Testis (tissue), 2 donors: ENCODE measurements at regions not wholly inside any gene's neighbourhood (a gene's known extent, or its start where the extent isn't known, plus 50 kb on each side); places are given as distances from the start of the nearest gene placed in this dataset.

Experiments
- DNase-seq: peaks from one replicate; pipeline ENCODE4 v3.0.0-alpha.2; 2019
- H3K27ac ChIP-seq, 2 donors: fragments of 200-600 bp; sonication (generic); one replicate each; pipeline ENCODE4 v1.5.1; 2019
- H3K27me3 ChIP-seq: fragments of 200-600 bp; sonication (generic); one replicate; pipeline ENCODE4 v1.5.1; 2019
- H3K36me3 ChIP-seq: fragments of 200-600 bp; sonication (generic); one replicate; pipeline ENCODE4 v1.5.1; 2017; ENCODE audit warnings: low read depth; ENCODE audit errors: missing control alignments
- H3K4me1 ChIP-seq: fragments of 200-600 bp; sonication (generic); one replicate; pipeline ENCODE4 v1.5.1; 2019
- H3K4me3 ChIP-seq, 2 donors: fragments of 200-600 bp; sonication (generic); one replicate each; pipeline ENCODE4 v1.5.1; 2017 to 2019
- H3K9me3 ChIP-seq: fragments of 200-600 bp; sonication (generic); one replicate; pipeline ENCODE4 v1.5.1; 2017
- POLR2A ChIP-seq: fragments of 450-650 bp; IDR thresholded peaks from one replicate; pipeline ENCODE4 v1.6.1; 2017; ENCODE audit warnings: antibody characterized with exemption, mild to moderate bottlenecking, moderate library complexity
- WGBS, 2 donors: methylation state at CpG; one replicate each; pipeline ENCODE4 v1.1.5; 2018; 5-methylcytosine and 5-hydroxymethylcytosine counted together
- intact Hi-C: fragments of 100-400 bp; cut with DNase I; formaldehyde crosslinking; loops from one replicate; pipeline ENCODE4 v1.15.1; 2023; ENCODE audit warnings: low total_unique reads
- TF ChIP-seq, protein P1 (sequence below), 3 experiments: fragments of 450-650 bp in 2 of 3; fragments of 200-600 bp in 1 of 3; sonication (generic) in 1 of 3; IDR thresholded peaks; one replicate each; pipeline ENCODE4 v1.5.1; 2016 to 2019; ENCODE audit warnings: antibody characterized with exemption in 3 of 3, mild to moderate bottlenecking in 2 of 3, moderate library complexity in 1 of 3

DNA sequence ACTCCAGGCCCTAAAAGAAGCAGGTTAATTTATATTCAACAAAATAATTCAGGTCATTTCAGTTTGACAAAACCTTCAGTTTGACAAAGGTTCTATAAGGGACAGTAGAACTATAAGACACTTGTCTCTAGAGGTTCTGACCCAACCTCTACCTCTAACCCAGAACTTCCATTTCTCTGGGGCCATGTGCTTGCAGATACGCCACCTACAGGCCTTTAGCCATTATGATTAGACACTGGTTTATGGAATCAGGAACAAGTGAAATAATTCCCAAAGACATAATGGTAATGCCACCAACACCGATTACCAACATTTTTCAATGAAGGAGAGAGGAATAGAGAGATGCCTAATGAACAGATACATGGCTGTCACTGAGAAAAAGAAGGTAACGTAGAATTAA, 733.9 kb downstream of the PRELID2 start:
- no peaks in the 10 kb centered on the region for H3K4me1 ChIP-seq
- no peak overlapping the region for H3K27ac ChIP-seq
- 87 to 89% methylated on average over 3 of the region's 3 CpGs for whole genome bisulfite sequencing, 2 donors
- intact Hi-C loops, result no loop called here
- H3K4me3 ChIP-seq, result no peak overlapping the region
- no peaks in the 10 kb centered on the region for H3K36me3 ChIP-seq
- H3K9me3 ChIP-seq, result no peaks in the 10 kb centered on the region
- TF ChIP-seq POLR2A, result no peak
- TF ChIP-seq, protein P1, sequence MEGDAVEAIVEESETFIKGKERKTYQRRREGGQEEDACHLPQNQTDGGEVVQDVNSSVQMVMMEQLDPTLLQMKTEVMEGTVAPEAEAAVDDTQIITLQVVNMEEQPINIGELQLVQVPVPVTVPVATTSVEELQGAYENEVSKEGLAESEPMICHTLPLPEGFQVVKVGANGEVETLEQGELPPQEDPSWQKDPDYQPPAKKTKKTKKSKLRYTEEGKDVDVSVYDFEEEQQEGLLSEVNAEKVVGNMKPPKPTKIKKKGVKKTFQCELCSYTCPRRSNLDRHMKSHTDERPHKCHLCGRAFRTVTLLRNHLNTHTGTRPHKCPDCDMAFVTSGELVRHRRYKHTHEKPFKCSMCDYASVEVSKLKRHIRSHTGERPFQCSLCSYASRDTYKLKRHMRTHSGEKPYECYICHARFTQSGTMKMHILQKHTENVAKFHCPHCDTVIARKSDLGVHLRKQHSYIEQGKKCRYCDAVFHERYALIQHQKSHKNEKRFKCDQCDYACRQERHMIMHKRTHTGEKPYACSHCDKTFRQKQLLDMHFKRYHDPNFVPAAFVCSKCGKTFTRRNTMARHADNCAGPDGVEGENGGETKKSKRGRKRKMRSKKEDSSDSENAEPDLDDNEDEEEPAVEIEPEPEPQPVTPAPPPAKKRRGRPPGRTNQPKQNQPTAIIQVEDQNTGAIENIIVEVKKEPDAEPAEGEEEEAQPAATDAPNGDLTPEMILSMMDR (IDR thresholded peaks at IDR 0.05), result peak in 1 of 3 experiments; percentile 9
- H3K27me3 ChIP-seq, result no peaks in the 10 kb centered on the region
- DNase-seq, result no peak

DNA sequence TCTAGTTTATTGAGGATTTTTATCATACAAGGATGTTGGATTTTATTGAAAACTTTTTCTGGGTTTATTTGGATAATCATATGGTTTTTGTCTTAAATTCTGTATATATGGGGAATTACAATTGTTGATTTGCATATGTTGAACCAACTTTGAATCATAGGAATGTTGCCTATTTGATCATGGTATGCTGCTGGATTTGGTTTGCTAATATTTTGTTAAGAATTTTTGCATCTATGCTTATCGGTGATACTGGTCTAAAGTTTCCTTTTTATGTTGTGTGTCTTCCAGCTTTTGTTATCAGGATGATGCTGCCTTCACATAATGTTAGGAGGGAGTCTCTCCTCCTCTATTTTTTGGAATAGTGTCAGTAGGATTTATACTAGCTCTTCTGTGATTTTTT, 745.0 kb downstream of the PRELID2 start:
- 88 to 95% methylated on average over 1 of the region's 1 CpG for WGBS, 2 donors
- intact Hi-C loops, result no loop called here
- no peak for TF ChIP-seq POLR2A
- TF ChIP-seq, protein P1 (IDR thresholded peaks at IDR 0.05), result no peak

DNA sequence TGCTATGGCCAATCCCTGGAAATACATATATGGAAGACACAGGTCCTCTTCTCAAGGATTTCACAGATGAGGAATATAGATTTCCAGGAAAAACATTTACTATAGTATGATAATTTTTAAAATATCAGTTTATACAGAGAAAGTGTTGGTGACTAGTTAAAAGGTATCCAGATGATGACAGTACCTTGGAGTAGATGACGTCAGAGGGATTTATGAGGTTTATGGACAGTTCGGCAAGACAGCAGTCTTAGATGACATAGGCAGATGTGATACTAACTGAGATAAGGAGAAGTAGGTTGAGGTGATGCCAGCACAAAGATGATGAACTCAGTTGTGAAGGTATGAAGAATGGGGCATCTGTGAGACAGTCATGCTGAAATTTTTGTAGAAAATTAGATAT, 750.3 kb downstream of the PRELID2 start:
- TF ChIP-seq, protein P1 (IDR thresholded peaks at IDR 0.05), result no peak
- TF ChIP-seq POLR2A, result no peak
- Histone ChIP-seq H3K36me3 (no peaks in the 10 kb centered on the region), H3K27me3 (no peaks in the 10 kb centered on the region), H3K4me1 (no peaks in the 10 kb centered on the region), H3K27ac (no peak overlapping the region), H3K4me3 (no peak overlapping the region), H3K9me3 (no peaks in the 10 kb centered on the region)
- intact Hi-C loops, result no loop called here
- WGBS, 2 donors, result 78 to 98% methylated on average over 2 of the region's 2 CpGs
- DNase-seq, result no peak

More for the DNA sequence above, 745.0 kb downstream of the PRELID2 start:
- no peaks in the 10 kb centered on the region for H3K9me3 ChIP-seq
- no peak overlapping the region for H3K4me3 ChIP-seq
- no peak for DNase-seq
- no peaks in the 10 kb centered on the region for H3K27me3 ChIP-seq
- H3K36me3 ChIP-seq, result no peaks in the 10 kb centered on the region
- H3K27ac ChIP-seq, result no peak overlapping the region
- H3K4me1 ChIP-seq, result no peaks in the 10 kb centered on the region

DNA sequence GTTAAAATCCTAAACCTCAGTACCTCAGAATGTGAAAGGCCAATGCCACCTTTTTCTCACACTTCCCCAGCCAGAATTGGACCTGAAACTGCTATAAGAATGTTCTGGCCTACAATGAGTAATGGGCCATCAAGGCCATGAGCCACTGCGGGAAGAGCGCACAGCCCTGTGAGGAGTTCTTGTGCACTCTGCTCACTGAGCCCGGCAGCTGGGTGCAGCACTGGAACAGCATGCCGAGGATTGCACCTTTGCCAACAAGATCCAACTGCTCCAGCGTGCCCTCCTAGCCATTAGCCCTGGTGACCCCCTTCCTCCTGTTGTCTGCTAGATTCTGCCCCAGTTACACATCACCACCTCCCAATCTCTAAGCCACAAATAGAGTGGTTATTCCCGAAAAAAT, 758.1 kb downstream of the PRELID2 start:
- intact Hi-C loops, result no loop called here
- no peaks in the 10 kb centered on the region for H3K27me3 ChIP-seq
- H3K4me1 ChIP-seq, result no peaks in the 10 kb centered on the region
- no peak for TF ChIP-seq POLR2A
- TF ChIP-seq, protein P1 (IDR thresholded peaks at IDR 0.05), result no peak
- WGBS, 2 donors, result 91 to 94% methylated on average over 6 of the region's 6 CpGs
- DNase-seq, result no peak
- no peak overlapping the region for H3K27ac ChIP-seq
- H3K36me3 ChIP-seq, result no peaks in the 10 kb centered on the region
- no peaks in the 10 kb centered on the region for H3K9me3 ChIP-seq
- no peak overlapping the region for H3K4me3 ChIP-seq

DNA sequence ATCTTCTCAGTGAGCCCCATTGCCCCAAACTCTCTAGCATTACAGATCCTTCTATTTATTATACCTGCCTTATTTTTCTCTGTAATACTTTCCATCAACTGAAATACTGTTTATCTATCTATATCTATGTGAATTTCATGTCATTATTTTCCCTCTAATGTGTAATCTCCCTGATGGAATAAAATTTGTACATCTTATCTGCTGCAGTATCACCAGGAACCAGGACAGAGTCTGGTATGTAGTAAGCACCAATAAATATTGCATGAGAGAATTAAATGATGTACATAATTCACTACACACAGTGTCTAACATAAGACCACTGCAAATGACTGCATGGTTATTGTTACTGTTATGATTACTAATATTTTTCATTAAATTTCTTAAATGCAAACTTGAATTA, 759.1 kb downstream of the PRELID2 start:
- TF ChIP-seq, protein P1 (IDR thresholded peaks at IDR 0.05), result no peak
- no peak for TF ChIP-seq POLR2A
- H3K4me1 ChIP-seq, result no peaks in the 10 kb centered on the region
- H3K4me3 ChIP-seq, result no peak overlapping the region
- H3K27ac ChIP-seq, result no peak overlapping the region
- H3K27me3 ChIP-seq, result no peaks in the 10 kb centered on the region
- no peaks in the 10 kb centered on the region for H3K9me3 ChIP-seq
- intact Hi-C loops, result no loop called here
- DNase-seq, result no peak
- no peaks in the 10 kb centered on the region for H3K36me3 ChIP-seq
